ENCODE measurements at regions not wholly inside any gene's neighbourhood (a gene's known extent, or its start where the extent isn't known, plus 50 kb on each side); places are given as distances from the start of the nearest gene placed in this dataset.
"Not testable (repeated sequence)": the region's sequence is repeated elsewhere in the genome, so short reads cannot be mapped to it uniquely, and the experiment has no call there.

- no peak for DNase-seq
Observed at GRCh38 chr1:224791362-224791941, 138.0 kb upstream of the DNAH14 start.

- no peak for DNase-seq
Observed at GRCh38 chr1:224795591-224795990, 133.9 kb upstream of the DNAH14 start.

GRCh38 chr1:224799083-224799482 lies 130.4 kb upstream of the DNAH14 start:
- no peak for DNase-seq

DNA sequence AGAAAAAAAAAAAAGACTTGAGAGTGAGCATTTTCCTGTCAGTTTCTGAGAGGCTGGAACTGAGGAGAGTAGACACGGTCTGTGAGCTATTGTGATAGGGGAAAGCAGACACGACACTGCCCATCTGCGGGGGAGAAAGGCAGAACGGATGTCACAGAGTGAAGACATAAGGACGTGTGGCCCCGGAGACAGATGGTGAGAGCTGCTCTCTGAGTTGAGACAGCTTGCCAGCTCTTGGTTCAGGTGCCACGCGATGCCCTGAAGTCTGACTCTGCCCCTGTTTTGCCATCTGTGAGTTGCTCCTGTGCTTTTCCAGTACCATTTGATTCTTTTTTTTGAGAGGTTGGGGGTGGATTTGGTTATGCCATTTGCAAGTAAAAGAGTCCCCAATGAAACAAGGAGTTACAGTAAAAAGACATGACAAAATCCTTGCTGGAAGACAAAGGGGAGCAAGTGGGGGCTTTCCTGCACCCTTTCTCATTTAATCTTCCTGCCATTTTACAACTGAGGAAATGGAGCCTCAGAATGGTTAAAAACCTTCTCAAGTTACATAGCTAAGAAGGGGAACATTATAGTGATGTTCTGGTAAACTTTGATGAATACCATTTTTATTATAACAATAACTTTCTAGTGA lies 128.9 kb upstream of the DNAH14 start:
- peak; percentile 7 for DNase-seq

DNA sequence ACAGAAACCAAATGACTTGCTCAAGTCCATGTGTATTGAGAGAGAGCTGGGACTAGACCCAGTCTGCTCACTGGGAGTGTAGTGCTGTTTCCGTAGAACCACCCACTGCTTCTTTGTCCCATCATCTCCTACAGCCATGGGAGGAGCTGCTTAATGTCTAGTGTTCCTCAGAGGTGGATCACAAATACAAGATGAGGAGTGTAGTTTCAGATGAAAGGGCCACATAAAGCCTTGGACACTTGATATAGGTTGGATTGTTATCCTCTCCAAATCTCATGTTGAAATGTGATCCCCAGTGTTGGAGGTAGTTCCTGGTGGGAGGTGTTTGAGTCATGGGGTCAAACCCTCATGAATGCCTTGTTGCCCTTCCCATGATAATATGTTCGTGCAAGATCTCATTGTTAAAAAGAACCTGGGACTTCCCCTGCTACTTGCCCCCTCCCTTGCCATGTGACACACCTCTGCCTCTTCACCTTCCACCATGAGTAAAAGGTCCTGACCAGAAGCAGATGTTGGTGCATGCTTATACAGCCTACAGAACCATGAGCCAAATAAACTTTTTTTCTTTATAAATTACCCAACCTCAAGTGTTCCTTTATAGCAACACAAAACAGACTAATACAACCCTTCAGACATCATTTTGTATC lies 127.5 kb upstream of the DNAH14 start:
- DNase-seq: peak; percentile 4

GRCh38 chr1:224802617-224803016 lies 126.9 kb upstream of the DNAH14 start:
- DNase-seq: no peak

GRCh38 chr1:224804220-224804619 lies 125.3 kb upstream of the DNAH14 start:
- no peak for DNase-seq

DNA sequence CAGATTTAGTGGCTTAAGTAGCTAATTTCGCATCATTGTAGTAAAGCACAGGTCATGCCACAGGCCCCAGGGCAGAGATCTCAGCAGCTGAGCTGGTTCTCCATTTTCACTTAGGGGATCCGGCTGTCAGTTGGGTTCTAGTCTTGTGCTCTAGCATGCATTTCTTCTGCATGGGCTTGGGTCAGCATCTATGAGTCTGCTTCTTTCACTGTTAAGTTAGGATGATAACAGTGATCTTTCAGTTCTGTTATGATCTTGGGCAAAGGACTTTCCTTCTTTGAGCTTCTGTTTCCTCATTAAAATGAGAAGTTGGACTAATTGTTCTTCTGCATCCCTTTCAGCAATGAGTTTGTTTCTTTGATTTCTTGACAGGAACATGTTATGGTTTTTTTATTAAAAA lies 123.6 kb upstream of the DNAH14 start:
- no peak for DNase-seq

- no peak for DNase-seq
Observed at GRCh38 chr1:224809137-224809536, 120.3 kb upstream of the DNAH14 start.

GRCh38 chr1:224809613-224810012 lies 119.9 kb upstream of the DNAH14 start:
- DNase-seq: no peak

GRCh38 chr1:224811564-224811963 lies 117.9 kb upstream of the DNAH14 start:
- DNase-seq: peak; percentile 21

DNA sequence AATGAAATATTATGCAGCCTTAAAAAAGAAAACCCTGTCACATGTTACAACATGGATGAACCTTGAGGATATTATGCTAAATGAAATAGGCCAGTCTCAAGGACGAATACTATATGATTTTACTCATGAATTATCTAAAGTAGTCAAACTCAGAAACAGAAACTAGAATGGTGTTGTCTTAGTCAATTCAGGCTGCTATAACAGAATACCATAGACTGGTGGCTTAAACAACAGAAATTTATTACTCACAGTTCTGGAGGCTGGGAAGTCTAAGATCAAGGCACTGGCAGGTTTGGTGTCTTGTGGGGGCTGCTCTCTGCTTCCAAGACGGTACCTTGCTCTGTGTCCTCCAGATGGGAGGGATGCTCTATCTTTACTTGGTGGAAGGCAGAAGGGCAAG lies 113.8 kb upstream of the DNAH14 start:
- no peak for DNase-seq

GRCh38 chr1:224816062-224816461 lies 113.4 kb upstream of the DNAH14 start:
- DNase-seq: no peak

DNA sequence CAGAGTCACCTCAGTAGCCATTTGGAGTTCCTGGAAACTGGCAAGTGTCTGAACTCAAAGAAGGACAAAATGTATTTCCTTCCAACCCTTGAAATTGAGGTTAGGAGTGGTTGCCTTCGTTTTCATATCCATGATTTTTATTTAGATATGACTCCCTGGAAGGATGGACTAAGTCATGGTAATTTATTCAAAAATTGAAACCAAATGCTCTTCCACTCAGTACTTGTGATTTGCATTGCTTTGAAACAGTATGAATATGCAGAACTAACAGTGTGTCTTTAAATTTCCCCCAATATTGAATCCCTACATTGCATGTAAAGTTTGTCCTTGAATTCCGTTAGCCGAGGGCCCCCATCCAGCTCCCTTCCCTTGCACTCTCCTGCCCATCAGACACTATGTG lies 112.1 kb upstream of the DNAH14 start:
- DNase-seq: no peak

GRCh38 chr1:224819861-224820260 lies 109.6 kb upstream of the DNAH14 start:
- DNase-seq: no peak

GRCh38 chr1:224820341-224820740 lies 109.1 kb upstream of the DNAH14 start:
- no peak for DNase-seq

DNA sequence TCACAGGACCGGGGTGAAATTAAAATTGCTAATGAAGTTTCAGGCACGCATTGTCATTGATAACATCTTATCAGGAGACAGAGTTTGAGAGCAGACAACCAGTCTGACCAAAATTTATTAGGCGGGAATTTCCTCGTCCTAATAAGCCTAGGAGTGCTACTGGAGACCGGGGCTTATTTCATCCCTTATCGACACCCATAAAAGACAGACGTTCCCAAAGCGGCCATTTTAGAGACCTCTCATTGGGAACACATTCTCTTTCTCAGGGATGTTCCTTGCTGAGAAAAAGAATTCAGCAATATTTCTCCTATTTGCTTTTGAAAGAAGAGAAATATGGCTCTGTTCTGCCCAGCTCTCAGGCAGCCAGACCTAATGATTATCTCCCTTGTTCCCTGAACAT lies 107.7 kb upstream of the DNAH14 start:
- DNase-seq: not testable (repeated sequence)

DNA sequence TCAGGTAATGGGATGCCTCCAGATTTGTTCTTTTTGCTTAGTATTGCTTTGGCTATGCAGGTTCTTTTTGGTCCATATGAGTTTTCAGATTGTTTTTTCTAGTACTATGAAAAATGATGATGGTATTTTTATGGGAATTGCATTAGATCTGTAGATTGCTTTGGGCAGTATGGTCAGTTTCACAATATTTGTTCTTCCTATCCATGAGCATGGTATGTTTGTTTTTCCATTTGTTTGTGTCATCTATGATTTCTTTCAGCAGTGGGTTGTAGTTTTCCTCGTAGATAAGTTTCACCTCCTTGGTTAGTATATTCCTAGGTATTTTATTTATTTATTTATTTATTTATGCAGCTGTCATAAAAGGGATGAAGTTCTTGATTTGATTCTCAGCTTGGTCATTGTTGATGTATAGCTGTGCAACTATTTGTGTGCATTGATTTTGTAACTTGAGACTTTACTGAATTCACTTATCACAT lies 103.9 kb upstream of the DNAH14 start:
- DNase-seq: no peak

- no peak for DNase-seq
Observed at GRCh38 chr1:224828691-224829090, 100.8 kb upstream of the DNAH14 start.

GRCh38 chr1:224831501-224831900 lies 98.0 kb upstream of the DNAH14 start:
- no peak for DNase-seq

DNA sequence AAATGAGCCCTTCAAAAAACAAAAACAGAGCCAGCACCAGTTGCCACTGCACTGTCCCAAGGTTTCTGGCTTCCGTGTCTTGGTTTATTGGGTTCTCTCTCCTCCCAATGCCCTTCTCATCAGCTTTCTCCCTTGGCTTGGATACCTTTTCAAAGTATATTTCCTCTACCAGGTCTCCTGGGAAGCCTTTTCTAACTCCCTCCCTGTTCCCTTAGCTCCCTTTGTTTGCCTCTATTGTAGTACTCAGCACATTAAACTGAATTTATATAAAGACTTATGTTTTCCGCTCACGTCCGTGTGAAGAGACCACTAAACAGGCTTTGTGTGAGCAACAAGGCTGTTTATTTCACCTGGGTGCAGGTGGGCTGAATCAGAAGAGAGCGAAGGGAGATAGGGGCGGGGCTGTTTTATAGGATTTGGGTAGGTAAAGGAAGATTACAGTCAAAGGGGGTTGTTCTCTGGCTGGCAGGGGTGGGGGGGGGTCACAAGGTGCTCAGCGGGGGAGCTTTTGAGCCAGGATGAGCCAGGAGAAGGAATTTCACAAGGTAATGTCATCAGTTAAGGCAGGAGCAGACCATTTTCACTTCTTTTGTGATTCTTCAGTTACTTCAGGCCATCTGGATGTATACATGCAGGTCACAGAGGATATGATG lies 89.7 kb upstream of the DNAH14 start:
- not testable (repeated sequence) for DNase-seq

- not testable (repeated sequence) for DNase-seq
Observed at GRCh38 chr1:224841803-224842202, 87.7 kb upstream of the DNAH14 start.
